ENCODE measurements at regions not wholly inside any gene's neighbourhood (a gene's known extent, or its start where the extent isn't known, plus 50 kb on each side); places are given as distances from the start of the nearest gene placed in this dataset.

GRCh38 chr20:4454111-4454510 is 205.0 kb upstream of the ADRA1D start:
- DNase-seq (ENCODE audit: low read depth, low spot score), result no peak
- no TSS peak for BruUV-seq (replicated peaks)
- Histone ChIP-seq H3K9me3 (ENCODE audit: control insufficient read depth in 1 of 2, insufficient read depth in 1 of 2, low read depth in 1 of 2, low read length in 2 of 2) (no peaks in the 10 kb centered on the region), H3K9me2 (ENCODE audit: insufficient read depth) (no peaks in the 10 kb centered on the region), H4K20me1 (ENCODE audit: insufficient read depth) (no peaks in the 10 kb centered on the region), H3K9ac (ENCODE audit: low read length) (no peak overlapping the region), H3K4me3 (replicated peaks in 1 of 2; ENCODE audit: low read depth in 1 of 2, low read length in 2 of 2) (no peak overlapping the region), H3K27ac (ENCODE audit: low read depth, low read length) (no peak overlapping the region), H3K79me2 (ENCODE audit: insufficient read depth, low read length) (no peaks in the 10 kb centered on the region), H3K4me2 (ENCODE audit: low read length) (no peak overlapping the region), H3K27me3 (ENCODE audit: insufficient read depth, low read length) (no peaks in the 10 kb centered on the region), H3K4me1 (ENCODE audit: control insufficient read depth in 1 of 2, insufficient read depth in 2 of 2, low read length in 2 of 2) (peaks cover 26 to 57% of the 10 kb centered on the region in 2 experiments; a peak in 3 of 4 replicates), H2AFZ (ENCODE audit: low read depth, low read length, poor library complexity, severe bottlenecking) (peak overlapping the region; percentile 62), H3K36me3 (ENCODE audit: control insufficient read depth in 1 of 2, insufficient read depth in 2 of 2, low read length in 2 of 2) (no peaks in the 10 kb centered on the region)
- CTCF ChIA-PET, result no interaction called here
- no peak for ATAC-seq
- TF ChIP-seq YY1 (IDR thresholded peaks at IDR 0.05; ENCODE audit: extremely low read depth, insufficient replicate concordance, low read depth, low read length) (no peak), ATF3 (IDR thresholded peaks at IDR 0.05) (no peak), ELF1 (IDR thresholded peaks at IDR 0.05; ENCODE audit: borderline replicate concordance, low read depth) (no peak), POLR2AphosphoS5 (IDR thresholded peaks at IDR 0.05; ENCODE audit: low read depth, low read length) (no peak), RAD21 (IDR thresholded peaks at IDR 0.05; ENCODE audit: low read depth) (no peak), EZH2 (IDR thresholded peaks at IDR 0.05) (no peak), CEBPB (IDR thresholded peaks at IDR 0.05; ENCODE audit: low read depth) (no peak), POLR2A (IDR thresholded peaks at IDR 0.05; ENCODE audit: borderline replicate concordance, extremely low read depth, insufficient read depth, insufficient read length) (no peak), TCF7L2 (IDR thresholded peaks at IDR 0.05; ENCODE audit: borderline replicate concordance, extremely low read depth, insufficient read depth, insufficient read length) (no peak), FOSL1 (IDR thresholded peaks at IDR 0.05; ENCODE audit: low read depth) (no peak), ZNF274 (IDR thresholded peaks at IDR 0.05; ENCODE audit: low read depth, low read length) (no peak), SRF (IDR thresholded peaks at IDR 0.05; ENCODE audit: low read depth) (no peak)
- TF ChIP-seq, protein P1, sequence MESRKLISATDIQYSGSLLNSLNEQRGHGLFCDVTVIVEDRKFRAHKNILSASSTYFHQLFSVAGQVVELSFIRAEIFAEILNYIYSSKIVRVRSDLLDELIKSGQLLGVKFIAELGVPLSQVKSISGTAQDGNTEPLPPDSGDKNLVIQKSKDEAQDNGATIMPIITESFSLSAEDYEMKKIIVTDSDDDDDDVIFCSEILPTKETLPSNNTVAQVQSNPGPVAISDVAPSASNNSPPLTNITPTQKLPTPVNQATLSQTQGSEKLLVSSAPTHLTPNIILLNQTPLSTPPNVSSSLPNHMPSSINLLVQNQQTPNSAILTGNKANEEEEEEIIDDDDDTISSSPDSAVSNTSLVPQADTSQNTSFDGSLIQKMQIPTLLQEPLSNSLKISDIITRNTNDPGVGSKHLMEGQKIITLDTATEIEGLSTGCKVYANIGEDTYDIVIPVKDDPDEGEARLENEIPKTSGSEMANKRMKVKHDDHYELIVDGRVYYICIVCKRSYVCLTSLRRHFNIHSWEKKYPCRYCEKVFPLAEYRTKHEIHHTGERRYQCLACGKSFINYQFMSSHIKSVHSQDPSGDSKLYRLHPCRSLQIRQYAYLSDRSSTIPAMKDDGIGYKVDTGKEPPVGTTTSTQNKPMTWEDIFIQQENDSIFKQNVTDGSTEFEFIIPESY (IDR thresholded peaks at IDR 0.05; ENCODE audit: extremely low read depth, insufficient replicate concordance, low read length), result no peak
- POLR2A ChIA-PET, result no interaction called here
- intact Hi-C loops (cut with micrococcal nuclease), result no loop called here
- RAD21 ChIA-PET (ENCODE audit: low non-redundant PET in 1 of 2, low total read pairs in 2 of 2, uncharacterized antibody in 2 of 2, unreplicated experiment in 2 of 2), result no interaction called here
